ENCODE measurements at regions not wholly inside any gene's neighbourhood (a gene's known extent, or its start where the extent isn't known, plus 50 kb on each side); places are given as distances from the start of the nearest gene placed in this dataset.
A peak's percentile ranks its signal among the peaks of the same experiment; 100 is the strongest.
"Not testable (repeated sequence)": the region's sequence is repeated elsewhere in the genome, so short reads cannot be mapped to it uniquely, and the experiment has no call there.

GRCh38 chr5:82534986-82535385 is 256.8 kb upstream of the RPS23 start:
- H3K27ac ChIP-seq (ENCODE audit: low read depth in 1 of 2, low read length in 1 of 2), result no peak overlapping the region
- no peak for DNase-seq
- no peak overlapping the region for H3K4me3 ChIP-seq
- ATAC-seq (ENCODE audit: insufficient read depth, low FRiP score), result no peak
- no peak for TF ChIP-seq CTCF (IDR thresholded peaks at IDR 0.05; ENCODE audit: control extremely low read depth, extremely low read depth)
- peaks cover 0 to 23% (median 0%) of the 10 kb centered on the region in 5 donors for H3K4me1 ChIP-seq (ENCODE audit: control insufficient read depth in 5 of 5, insufficient read depth in 5 of 5, low read length in 5 of 5)
- no peaks in the 10 kb centered on the region for H3K36me3 ChIP-seq (ENCODE audit: control insufficient read depth in 4 of 4, insufficient read depth in 4 of 4, low read length in 4 of 4)
- WGBS, 2 donors, result 88 to 96% methylated on average over 1 of the region's 1 CpG
- no peaks in the 10 kb centered on the region for H3K27me3 ChIP-seq (ENCODE audit: control insufficient read depth in 3 of 3, insufficient read depth in 3 of 3, low read length in 2 of 3)
- no peak overlapping the region for H3K9ac ChIP-seq (ENCODE audit: insufficient read depth in 1 of 2, low read length in 2 of 2)
- H3K9me3 ChIP-seq (ENCODE audit: control insufficient read depth in 4 of 4, insufficient read depth in 3 of 4, low read length in 3 of 4), result peaks cover 0 to 5% (median 1%) of the 10 kb centered on the region in 4 donors

GRCh38 chr5:82532075-82532474 is 253.9 kb upstream of the RPS23 start:
- not testable (repeated sequence) for H3K9me3 ChIP-seq (ENCODE audit: control insufficient read depth in 4 of 4, insufficient read depth in 3 of 4, low read length in 3 of 4); H3K9ac ChIP-seq (ENCODE audit: insufficient read depth in 1 of 2, low read length in 2 of 2); DNase-seq; H3K36me3 ChIP-seq (ENCODE audit: control insufficient read depth in 4 of 4, insufficient read depth in 4 of 4, low read length in 4 of 4); ATAC-seq (ENCODE audit: insufficient read depth, low FRiP score); H3K27ac ChIP-seq (ENCODE audit: low read depth in 1 of 2, low read length in 1 of 2); H3K4me3 ChIP-seq; H3K27me3 ChIP-seq (ENCODE audit: control insufficient read depth in 3 of 3, insufficient read depth in 3 of 3, low read length in 2 of 3); H3K4me1 ChIP-seq (ENCODE audit: control insufficient read depth in 5 of 5, insufficient read depth in 5 of 5, low read length in 5 of 5)
- 88 to 94% methylated on average over 2 of the region's 2 CpGs for WGBS, 2 donors

DNA sequence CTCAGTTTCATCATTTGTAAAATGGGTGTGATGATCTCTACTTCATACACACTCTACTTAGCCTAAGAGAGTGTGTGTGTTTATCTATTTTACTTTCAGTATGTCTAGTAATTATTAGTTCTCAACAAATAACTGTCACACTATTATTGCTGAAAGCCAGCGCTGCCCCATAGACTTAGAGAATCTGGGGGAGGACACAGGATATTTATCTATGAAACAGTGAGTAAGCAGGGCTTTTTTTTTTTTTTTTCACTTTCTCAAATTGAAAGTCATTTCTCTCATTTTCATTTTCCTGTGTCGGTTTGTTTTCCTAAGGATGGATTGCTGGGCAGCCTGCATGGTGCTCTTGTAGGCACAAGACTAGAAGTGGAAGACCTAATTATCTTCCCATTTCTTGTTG is 248.4 kb upstream of the RPS23 start:
- WGBS, 2 donors, result 87 to 88% methylated on average over 2 of the region's 2 CpGs
- Histone ChIP-seq H3K4me1 (ENCODE audit: control insufficient read depth in 5 of 5, insufficient read depth in 5 of 5, low read length in 5 of 5) (peaks cover 0 to 20% (median 0%) of the 10 kb centered on the region in 5 donors), H3K36me3 (ENCODE audit: control insufficient read depth in 4 of 4, insufficient read depth in 4 of 4, low read length in 4 of 4) (no peaks in the 10 kb centered on the region), H3K27ac (ENCODE audit: low read depth in 1 of 2, low read length in 1 of 2) (no peak overlapping the region), H3K9ac (ENCODE audit: insufficient read depth in 1 of 2, low read length in 2 of 2) (no peak overlapping the region), H3K9me3 (ENCODE audit: control insufficient read depth in 4 of 4, insufficient read depth in 3 of 4, low read length in 3 of 4) (peaks cover 0 to under 1% (median 0%) of the 10 kb centered on the region in 4 donors), H3K4me3 (no peak overlapping the region), H3K27me3 (ENCODE audit: control insufficient read depth in 3 of 3, insufficient read depth in 3 of 3, low read length in 2 of 3) (no peaks in the 10 kb centered on the region)
- DNase-seq (no peak), ATAC-seq (ENCODE audit: insufficient read depth, low FRiP score) (no peak)
- no peak for TF ChIP-seq CTCF (IDR thresholded peaks at IDR 0.05; ENCODE audit: control extremely low read depth, extremely low read depth)

DNA sequence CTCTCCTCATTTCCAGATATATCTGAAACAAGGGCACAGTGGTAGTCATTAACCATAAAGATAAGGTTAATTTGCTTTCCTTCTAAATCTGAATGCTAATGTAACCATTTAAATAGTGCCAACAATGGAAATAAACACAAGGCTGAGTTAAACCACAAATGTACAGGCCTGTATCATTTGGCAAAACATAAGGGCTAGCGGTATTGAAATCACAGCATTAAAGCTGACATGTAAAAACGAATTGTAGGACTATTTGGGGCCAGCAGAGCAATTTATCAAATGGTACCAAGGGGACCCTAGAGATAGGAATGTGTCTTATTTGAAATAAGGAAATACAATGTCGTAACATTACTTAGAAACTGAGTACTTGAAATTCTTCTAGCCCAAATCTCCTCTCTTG is 247.5 kb upstream of the RPS23 start:
- Histone ChIP-seq H3K27ac (ENCODE audit: low read depth in 1 of 2, low read length in 1 of 2) (no peak overlapping the region), H3K4me3 (no peak overlapping the region), H3K4me1 (ENCODE audit: control insufficient read depth in 5 of 5, insufficient read depth in 5 of 5, low read length in 5 of 5) (peaks cover 0 to 20% (median 0%) of the 10 kb centered on the region in 5 donors), H3K36me3 (ENCODE audit: control insufficient read depth in 4 of 4, insufficient read depth in 4 of 4, low read length in 4 of 4) (no peaks in the 10 kb centered on the region), H3K9ac (ENCODE audit: insufficient read depth in 1 of 2, low read length in 2 of 2) (no peak overlapping the region), H3K9me3 (ENCODE audit: control insufficient read depth in 4 of 4, insufficient read depth in 3 of 4, low read length in 3 of 4) (no peaks in the 10 kb centered on the region), H3K27me3 (ENCODE audit: control insufficient read depth in 3 of 3, insufficient read depth in 3 of 3, low read length in 2 of 3) (no peaks in the 10 kb centered on the region)
- no peak for ATAC-seq (ENCODE audit: insufficient read depth, low FRiP score)
- TF ChIP-seq CTCF (IDR thresholded peaks at IDR 0.05; ENCODE audit: control extremely low read depth, extremely low read depth), result no peak
- DNase-seq, result peak in 2 of 3 donors; percentile 34 to 38
- 79 to 86% methylated on average over 3 of the region's 3 CpGs for WGBS, 2 donors
